GM18502 (cell line): ENCODE measurements at regions not wholly inside any gene's neighbourhood (a gene's known extent, or its start where the extent isn't known, plus 50 kb on each side); places are given as distances from the start of the nearest gene placed in this dataset.

Source experiments
- ATAC-seq: cut with Tn5 transposase; IDR thresholded peaks from one replicate; pipeline ENCODE4 v1.9.1; 2021; ENCODE audit warnings: mild to moderate bottlenecking; ENCODE audit not compliant: unreplicated experiment, poor library complexity

DNA sequence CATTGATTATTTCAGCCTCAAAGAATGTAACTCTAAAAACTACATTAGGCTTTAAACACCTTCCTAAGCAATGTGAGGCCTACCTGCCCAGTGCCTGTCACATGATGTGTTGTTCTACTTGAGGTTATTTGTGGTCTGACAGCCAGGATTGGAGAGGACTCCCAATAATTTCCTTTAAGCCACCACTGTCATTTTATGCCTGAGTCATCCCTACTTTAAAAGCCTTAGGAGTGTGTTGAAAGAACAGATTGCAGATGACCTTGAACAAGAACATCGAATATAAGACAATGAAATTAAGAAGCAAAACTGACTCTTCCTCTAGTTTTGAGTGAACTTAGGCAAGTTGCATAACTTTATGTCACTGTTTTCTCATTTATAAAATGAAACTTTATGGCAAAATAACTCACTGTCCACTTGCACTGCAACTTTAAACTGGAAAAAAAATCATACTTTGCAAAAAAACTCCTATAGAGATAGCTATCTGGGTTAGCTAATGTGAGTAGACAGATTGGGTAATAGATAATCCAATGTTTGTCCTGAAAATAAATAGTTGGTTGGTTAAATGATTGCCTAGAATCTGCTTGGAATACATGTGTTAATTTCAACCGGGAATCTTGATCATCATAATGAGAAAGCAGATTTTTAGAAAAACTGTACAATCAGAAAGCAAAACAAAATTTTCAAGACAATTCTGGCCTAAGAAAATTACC, 361.2 kb downstream of the SUCLA2 start:
- no peak for ATAC-seq

DNA sequence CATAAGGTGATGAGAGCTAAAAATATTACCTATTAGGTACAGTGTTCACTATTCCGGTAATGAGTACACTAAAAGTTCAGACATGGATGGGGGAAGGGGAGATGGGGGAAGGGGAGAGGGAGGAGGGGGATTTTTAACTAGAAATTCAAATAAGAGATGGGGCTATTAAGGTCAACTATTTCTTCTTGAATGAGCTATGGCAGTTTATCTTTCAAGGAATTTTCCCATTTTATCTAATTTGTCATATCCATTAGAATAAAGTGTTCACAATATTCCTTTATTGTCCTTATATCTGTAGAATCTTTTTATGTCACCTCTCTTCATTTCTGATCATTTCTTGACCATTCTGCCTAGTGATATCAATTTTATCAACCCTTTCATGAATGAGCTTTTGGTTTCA, 362.4 kb downstream of the SUCLA2 start:
- no peak for ATAC-seq

DNA sequence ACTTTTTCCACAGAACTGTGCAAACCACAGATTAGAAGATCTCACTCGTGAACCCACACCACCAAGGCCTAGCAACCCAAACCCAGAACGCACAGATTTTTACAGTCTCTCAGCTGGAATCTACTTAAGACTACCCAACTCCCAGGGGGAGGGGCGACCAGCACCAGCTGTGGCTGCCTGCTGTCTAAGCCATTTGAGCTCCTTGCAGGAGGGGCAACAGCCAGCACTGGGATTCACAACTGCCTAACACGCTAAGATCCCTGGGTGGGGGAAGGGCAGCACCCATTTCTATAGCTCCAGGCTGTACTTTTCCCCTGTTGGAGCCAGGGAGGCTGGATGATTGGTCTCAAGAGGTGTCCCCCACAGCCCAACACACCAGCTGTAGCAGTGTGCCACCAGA, 368.8 kb downstream of the SUCLA2 start:
- ATAC-seq: no peak

DNA sequence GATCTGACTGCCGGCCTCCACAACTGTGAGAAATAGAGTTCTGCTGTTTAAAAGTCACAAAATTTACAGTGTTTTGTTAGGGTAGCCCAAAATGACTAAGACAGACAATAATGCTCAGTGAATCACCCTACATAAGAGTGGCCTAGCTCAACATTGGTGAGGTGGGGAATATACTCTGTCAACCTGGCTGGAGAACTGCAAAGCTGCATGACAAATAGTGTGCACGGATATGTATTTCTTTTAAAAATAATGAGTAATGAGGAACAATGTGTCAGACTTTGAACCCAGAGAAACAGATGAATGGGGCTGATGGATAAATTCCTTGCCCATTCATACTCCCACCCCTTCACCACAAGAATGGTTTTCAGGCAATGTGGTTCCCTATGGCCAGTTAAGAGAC, 372.4 kb downstream of the SUCLA2 start:
- no peak for ATAC-seq

DNA sequence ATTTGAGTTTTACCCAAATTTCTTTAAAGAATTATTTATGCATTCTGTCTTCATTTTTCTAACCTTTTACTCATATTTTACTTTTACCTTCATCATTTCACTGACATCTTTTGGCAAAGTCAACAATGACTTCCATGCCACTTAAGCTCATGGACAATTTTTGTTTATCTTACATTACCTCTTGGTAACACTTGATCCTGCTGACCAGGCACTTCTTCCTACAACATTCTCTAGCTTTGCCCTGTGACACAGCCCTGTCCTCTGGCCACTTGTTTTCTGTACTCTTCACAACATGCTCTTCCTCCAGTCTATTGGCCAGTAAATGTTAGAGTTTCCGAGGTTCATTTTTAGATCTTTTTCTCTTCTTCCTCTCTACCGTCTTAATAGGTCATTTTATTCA, 377.2 kb downstream of the SUCLA2 start:
- no peak for ATAC-seq

DNA sequence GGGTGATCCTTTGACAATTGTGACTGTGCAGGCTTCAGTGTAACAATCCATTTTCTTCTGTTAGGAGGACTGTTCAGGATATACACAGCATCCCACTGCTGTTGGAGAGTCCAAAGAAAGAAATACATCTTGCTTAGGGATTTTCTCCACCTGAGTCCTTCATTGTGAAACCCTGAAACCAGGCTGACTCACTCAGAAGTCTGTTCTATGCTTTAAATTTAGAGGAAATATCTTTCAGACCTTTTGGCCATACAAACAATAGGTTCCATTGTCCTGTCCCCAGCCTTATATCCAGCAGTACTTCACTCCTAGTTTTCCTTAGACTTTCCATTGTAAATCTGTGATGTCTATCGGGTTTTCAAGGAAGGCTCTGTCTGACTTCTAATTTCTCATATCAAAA, 379.1 kb downstream of the SUCLA2 start:
- no peak for ATAC-seq

DNA sequence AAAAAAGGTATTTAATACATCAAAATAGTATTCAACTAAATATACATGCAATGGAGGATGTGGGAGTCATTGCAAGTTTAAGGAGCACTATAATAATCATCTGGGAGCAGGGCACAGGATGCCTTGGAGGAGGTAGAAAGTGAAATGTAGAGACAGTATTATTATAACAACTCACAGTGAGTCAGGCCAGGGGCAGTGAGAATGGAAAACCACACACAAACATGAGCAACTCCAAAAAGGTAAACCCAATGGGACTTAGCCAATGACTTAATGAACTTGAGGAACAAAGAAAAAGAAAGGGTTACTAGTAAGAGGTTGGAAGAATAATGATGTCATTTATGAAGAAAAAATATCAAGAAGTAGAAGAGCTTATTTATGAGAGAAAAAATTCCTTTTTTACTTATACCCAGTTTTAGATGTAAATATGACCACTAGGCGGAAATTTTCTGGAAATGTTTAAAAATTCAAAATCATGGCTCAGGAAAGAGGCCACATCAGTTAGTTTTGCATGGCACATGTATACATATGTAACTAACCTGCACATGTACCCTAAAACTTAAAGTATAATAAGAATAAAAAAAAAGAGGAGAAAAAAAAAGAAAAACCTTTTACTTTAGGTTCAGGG, 389.3 kb downstream of the SUCLA2 start:
- no peak for ATAC-seq

DNA sequence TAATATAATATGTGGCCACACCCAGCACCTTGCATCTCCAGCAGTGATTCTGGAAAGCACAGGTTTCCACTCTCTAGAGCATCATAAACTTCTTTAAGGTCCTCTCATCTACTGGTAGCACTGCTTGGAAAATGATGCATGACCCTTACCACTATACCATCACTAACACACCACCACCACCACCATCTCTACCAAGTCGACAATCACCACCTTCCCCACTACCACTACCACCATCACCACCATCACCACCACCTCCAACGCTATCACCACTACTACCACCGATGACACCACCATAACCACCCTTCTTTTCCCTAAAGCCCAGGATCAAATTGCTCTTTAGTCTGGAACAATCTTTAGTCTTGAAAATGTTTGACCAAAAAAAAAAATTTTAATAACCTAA, 390.4 kb downstream of the SUCLA2 start:
- ATAC-seq: no peak

DNA sequence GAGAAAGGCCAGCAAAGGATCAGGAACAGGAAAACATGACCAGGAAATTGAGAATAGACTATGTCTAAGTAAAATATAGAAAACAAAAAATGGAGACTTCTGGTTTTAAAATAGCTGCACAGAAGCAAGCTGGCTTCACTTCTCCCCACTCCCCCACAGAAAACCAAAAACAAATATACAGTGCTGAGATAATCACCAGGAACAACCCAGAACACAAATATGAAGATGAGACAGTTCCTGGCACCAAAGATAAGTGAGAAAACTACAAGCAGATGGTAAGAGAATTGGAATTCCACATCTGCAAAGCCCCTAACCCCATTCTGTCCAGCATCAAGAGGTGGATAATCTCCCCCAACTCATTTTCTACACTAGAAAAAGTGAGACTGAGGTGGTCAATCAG, 397.7 kb downstream of the SUCLA2 start:
- no peak for ATAC-seq

DNA sequence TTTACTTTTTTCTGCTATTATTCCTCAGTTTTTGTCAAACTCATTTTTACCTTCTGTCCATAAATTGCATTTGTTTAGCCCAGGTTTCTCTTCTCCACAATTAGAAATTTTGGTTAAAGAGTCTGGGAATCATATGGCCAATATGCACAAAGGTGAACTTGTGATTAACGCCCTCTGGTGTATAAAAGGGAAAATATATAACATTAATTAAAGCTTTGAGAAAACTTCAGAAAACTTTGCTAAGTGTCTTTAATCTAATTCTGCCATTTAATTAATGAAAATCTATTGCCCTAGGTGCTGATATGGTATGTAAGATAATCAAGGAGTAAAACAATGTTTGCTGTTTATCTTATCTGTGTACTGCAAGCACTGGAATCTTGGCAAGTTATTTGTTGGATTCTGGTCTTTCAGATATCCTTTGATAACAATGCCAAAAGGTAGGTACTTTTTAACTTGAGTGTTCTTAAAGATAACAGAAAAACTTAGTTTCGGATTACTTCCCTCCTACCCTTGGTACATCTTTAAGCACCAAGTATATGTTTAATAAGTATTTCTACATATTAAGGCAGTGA, 402.6 kb downstream of the SUCLA2 start:
- no peak for ATAC-seq

DNA sequence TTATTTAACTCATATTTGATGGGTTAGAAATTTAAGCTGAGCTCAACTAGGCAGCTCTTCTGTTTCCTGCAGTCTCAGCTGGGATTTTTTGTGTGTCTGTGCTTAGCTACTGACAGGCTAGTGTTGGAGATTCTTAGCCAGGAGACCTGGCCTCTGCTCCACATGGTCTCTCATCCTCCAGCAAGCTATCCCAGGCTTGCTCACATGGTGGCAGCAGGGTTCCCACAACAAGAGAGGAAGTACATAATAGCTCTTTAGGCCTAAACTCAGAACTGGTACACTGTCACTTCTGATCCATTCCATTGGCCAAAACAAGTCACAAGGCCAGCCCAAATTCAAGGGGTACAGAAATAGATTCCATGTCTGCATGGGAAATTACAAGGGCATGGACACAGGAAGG, 406.2 kb downstream of the SUCLA2 start:
- no peak for ATAC-seq

DNA sequence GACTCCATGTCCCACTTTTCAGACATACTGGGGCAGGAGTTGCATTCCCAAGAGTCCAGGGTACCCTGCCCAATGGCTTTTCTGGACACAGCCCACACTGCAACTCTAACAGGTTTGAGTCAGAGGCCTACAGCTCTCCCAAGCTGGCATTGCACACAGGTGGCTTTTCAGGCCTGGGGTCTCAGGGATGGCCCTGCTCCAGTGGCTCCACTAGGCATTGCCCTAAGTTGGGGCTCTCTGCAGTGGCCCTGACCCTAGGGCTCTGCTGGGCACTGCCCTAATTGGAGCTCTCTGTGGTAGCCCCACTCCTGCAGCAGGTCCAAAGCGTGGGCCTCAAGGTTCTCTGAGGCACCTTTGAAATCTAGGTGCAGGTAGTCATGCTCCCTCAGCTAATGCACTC, 408.8 kb downstream of the SUCLA2 start:
- ATAC-seq: no peak

DNA sequence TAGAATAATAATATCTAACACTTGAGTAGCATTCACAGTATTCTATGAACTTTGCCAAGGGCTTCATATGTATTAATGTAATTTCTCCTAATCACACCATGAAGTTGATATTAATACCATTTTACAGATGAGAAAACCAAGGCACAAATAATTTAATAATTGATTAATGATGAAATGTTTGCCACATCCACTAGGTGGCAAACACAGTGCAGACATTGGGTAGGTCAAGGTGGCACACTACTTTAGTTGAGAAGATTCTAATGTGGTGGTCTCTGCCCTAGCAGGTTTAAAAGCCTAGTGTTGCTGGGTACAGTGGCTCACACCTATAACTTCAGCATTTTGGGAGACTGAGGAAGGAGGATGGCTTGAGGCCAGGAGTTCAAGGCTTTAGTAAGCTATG, 412.4 kb downstream of the SUCLA2 start:
- no peak for ATAC-seq

DNA sequence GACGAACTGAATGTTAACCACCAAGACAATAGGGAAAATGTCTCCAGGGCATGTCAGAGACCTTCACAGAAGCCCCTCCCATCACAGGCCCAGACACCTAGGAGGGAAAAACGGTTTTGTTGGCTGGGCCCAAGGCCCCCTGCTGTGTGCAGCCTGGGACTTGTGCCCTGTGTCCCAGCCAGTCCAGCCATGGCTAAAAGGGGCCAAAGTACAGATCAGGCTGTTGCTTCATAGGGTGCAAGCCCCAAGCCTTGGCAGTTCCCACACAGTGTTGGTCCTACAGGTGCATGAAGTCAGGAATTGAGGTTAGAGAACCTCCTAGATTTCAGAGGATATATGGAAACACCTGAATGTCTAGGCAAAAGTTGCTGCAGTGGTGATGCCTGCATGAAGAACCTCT, 428.7 kb downstream of the SUCLA2 start:
- no peak for ATAC-seq

DNA sequence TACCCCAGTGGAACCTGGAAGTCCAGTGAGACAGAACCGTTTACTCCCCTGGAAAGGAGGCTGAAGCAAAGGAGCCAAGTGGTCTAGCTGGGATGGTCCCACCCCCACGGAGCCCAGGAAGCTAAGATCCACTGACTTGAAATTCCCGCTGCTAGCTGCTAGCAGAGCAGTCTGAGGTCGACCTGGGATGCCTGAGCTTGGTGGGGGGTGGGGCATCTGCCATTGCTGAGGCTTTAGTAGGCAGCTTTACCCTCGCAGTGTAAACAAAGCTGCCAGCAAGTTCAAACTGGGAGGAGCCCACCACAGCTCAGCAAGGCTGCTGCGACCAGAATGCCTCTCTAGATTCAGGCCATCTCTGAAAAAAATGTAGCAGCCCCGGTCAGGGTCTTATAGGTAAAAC, 437.0 kb downstream of the SUCLA2 start:
- no peak for ATAC-seq

DNA sequence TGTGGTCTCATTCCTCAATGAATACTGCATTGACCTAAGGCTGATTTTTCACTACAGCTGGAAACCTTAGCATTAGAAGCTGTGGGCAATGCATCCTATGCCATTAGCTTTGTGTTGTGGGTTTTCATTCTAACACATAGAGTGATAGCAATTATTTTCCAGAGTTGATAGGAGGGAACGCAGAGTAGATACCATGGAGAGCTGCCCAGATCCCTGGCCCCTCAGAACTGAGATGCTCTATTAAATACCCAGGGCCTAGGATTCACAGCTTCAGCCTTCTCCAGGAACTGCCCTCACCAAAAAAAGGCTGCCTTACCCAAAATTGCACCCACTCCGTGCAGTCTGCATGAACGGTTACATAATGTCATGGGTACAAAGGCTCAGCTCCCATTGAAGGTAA, 444.4 kb downstream of the SUCLA2 start:
- ATAC-seq: no peak

DNA sequence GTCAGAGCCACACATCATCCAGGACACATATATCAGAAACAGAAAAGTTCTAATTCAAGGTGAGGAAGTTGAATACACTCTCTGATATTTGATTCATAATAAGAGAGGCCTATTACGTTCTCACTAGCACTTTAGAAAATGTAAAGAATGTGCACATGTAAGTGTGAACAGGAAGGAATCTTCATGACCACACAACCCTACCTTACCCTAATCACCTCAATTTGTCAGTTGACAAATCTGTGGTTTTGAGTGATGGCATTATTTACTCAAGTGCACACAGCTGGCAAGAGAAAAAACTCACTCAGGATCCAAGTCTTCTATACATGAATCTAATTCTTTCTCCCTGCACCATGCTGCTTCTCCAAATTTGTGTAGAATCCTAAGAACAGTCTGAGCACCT, 445.8 kb downstream of the SUCLA2 start:
- no peak for ATAC-seq

DNA sequence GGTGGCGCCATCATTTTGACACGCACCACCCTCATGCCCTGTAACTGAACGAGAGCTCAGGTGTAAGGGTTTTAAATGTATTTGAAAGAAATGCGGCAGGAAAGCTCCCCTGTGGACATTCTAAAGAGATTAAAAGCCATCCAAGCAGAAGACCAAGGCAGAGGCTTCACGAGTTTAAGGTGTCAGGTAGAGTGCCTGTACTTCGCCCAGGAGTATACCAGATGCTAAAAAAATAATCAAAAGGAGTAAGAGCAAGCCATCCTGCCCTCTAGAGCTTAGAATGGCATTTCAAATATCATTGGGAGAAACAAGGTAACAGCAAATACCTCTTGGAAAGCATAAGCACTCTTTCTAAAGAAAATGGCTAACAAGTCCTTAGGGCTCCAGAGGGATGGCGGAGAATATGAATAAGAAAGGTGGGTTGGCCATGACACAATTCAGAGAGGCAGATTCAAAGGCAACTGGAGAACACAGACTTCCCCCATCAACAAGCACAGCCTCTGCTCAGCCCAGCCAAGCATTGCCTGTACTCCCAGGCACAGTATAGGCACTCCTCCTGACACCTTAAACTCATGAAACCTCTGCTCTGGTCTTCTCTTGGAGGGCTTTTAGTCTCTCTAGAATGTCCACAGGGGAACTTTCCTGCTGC, 447.6 kb downstream of the SUCLA2 start:
- no peak for ATAC-seq

DNA sequence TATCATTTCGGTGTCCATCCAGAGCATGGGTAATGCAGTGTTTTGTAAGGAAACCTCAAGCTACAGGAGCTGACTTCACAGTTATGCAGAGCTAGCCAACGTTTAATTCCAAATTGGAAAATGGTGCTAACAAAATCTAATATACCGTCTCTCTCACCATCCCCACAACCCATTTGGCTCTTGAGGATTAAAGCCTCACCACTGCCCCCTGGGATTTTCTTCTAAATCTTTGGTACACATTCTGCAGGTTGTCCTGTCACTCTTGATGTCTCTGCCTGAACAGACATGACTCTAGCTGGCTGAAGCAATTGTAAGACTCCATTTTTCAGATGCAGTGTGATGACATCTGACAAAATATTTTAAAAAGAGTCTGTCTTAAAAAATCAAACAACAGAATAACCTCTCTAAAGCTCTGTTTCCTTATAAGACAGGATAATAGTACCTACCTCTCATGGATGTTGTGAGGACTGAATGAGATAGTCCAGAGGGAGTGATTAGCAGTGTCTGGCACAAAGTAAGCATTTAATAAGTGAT, 451.8 kb downstream of the SUCLA2 start:
- no peak for ATAC-seq

DNA sequence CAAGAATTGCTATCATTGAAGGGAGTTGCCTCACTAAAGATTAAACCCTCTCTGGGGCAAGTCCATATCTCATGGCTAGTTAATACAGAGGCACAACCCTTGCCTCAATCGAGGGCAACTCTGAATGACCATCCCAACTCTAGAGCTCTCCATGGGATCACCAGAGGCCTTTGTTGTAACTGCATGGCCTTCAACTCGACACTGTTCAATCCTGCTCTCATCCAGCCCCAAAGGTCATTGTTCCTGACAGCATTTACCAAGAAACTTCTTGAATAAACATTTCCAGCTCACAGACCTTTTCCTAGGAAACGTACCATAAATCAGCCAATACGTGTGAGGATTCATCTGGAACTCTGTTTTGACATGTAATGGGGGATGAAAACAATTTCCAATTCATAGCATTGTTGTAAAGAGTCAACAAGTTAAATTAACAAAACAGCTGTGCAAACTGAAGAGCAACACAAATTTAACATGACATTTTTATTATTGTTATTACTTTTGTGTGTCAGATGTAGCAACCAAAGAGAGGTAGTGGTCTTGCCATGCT, 452.7 kb downstream of the SUCLA2 start:
- no peak for ATAC-seq
